Mononuclear cell (primary cell): ENCODE measurements at regions not wholly inside any gene's neighbourhood (a gene's known extent, or its start where the extent isn't known, plus 50 kb on each side); places are given as distances from the start of the nearest gene placed in this dataset.

Source experiments
- H3K27me3 ChIP-seq: 2 replicates; pipeline ENCODE4 v1.6.0; 2011; ENCODE audit warnings: low read length, control low read depth; ENCODE audit not compliant: insufficient read depth
- H3K4me1 ChIP-seq: 2 replicates; pipeline ENCODE4 v1.5.1; 2011; ENCODE audit warnings: mild to moderate bottlenecking, low read length, control low read depth; ENCODE audit not compliant: insufficient read depth
- H3K4me3 ChIP-seq: 2 replicates; pipeline ENCODE4 v1.5.1; 2011; ENCODE audit warnings: mild to moderate bottlenecking, low read length, moderate library complexity
- H3K9me3 ChIP-seq: 2 replicates; pipeline ENCODE4 v1.5.1; 2011; ENCODE audit warnings: low read depth, mild to moderate bottlenecking, control low read depth, low read length

- H3K4me1 ChIP-seq, result no peaks in the 10 kb centered on the region
- H3K4me3 ChIP-seq, result no peak overlapping the region
- no peaks in the 10 kb centered on the region for H3K27me3 ChIP-seq
- H3K9me3 ChIP-seq, result peaks cover 11% of the 10 kb centered on the region
Measured at GRCh38 chr10:36516281-36516680, 609.1 kb upstream of the ANKRD30A start.

DNA sequence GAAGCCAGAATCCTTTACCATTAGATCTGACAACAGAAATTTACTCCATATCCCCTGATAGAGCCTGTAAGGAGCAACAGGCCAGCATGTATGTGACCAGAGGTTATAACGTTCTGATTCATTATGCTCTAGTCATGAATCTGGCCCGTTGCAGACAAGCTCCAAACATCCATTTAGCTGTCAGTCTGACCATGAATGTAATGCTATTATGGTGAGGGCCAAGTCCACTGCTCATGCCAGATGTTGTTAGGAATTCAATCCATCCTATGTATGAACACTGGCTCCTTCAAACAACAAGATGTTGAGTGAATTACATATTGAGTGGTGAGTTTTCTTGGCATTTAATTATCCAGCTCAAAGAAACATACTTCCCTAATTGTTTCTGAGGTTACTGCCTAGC, 610.1 kb upstream of the ANKRD30A start:
- peaks cover 11% of the 10 kb centered on the region for H3K9me3 ChIP-seq
- H3K4me1 ChIP-seq, result no peaks in the 10 kb centered on the region
- no peaks in the 10 kb centered on the region for H3K27me3 ChIP-seq
- H3K4me3 ChIP-seq, result no peak overlapping the region

- Histone ChIP-seq H3K9me3 (peaks cover 5% of the 10 kb centered on the region), H3K4me1 (no peaks in the 10 kb centered on the region), H3K27me3 (no peaks in the 10 kb centered on the region), H3K4me3 (no peak overlapping the region)
Measured at GRCh38 chr10:36507715-36508114, 617.7 kb upstream of the ANKRD30A start.

GRCh38 chr10:36506697-36507496, 618.5 kb upstream of the ANKRD30A start:
- H3K4me3 ChIP-seq, result no peak overlapping the region
- H3K9me3 ChIP-seq, result no peaks in the 10 kb centered on the region
- H3K4me1 ChIP-seq, result no peaks in the 10 kb centered on the region
- no peaks in the 10 kb centered on the region for H3K27me3 ChIP-seq

DNA sequence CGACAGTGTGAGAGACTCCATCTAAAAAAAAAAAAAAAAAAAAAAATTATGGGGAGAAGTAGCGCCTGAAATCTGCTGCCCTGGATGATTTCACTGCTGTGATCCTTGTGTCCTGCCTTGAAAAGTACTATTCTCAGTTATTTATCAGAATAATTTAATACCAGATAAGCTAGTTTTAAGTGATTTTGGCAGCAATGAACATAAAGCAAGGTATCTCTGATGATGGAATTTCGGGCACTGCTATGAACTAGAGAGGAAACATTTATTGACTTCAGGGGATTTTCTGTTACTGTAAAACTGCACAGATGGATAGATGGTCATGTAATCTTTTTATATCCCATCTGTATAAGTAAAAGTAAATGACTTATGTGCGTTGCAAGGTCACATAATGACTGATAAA, 619.1 kb upstream of the ANKRD30A start:
- H3K27me3 ChIP-seq, result no peaks in the 10 kb centered on the region
- no peaks in the 10 kb centered on the region for H3K4me1 ChIP-seq
- H3K9me3 ChIP-seq, result no peaks in the 10 kb centered on the region
- no peak overlapping the region for H3K4me3 ChIP-seq

- no peaks in the 10 kb centered on the region for H3K4me1 ChIP-seq
- no peaks in the 10 kb centered on the region for H3K9me3 ChIP-seq
- H3K4me3 ChIP-seq, result no peak overlapping the region
- H3K27me3 ChIP-seq, result no peaks in the 10 kb centered on the region
Measured at GRCh38 chr10:36504758-36505157, 620.6 kb upstream of the ANKRD30A start.

DNA sequence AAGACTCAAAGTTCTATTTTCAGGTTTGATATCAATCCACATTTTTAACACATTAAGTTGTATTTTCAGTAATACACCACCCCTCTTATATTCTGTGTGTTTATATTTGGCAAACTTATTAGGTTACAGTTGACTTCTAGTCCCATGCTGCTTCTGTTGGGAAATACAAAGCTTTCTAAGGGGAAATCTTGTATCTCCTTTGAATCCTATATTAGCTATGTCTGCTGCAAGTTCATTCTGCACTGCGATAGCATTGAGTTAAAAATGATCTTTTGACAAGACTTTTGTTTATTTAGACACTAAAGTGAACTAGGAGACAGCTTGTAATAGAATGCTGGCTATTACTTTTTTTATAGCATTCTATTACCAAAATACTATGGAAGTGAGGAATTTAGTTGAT, 625.1 kb upstream of the ANKRD30A start:
- no peaks in the 10 kb centered on the region for H3K9me3 ChIP-seq
- no peaks in the 10 kb centered on the region for H3K27me3 ChIP-seq
- H3K4me1 ChIP-seq, result no peaks in the 10 kb centered on the region
- H3K4me3 ChIP-seq, result no peak overlapping the region

DNA sequence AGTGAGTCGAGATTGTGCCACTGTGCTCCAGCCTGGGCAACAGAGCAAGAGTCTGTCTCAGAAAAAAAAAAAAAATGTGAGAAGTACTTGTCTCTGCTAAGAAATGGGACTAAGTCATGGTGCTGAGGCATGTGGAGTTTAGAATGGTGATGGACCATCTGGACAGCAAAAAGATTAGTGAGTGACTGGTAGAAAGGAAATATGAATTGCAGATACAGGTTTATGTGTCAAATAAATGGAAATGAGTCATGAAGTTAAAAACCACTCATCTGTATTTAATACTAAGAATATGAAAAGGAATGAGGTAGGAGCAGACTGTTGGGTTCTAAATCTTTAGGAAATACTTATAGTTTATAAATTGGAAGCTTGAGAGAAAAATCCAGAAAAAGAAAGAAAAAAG, 625.7 kb upstream of the ANKRD30A start:
- Histone ChIP-seq H3K9me3 (no peaks in the 10 kb centered on the region), H3K27me3 (no peaks in the 10 kb centered on the region), H3K4me3 (no peak overlapping the region), H3K4me1 (no peaks in the 10 kb centered on the region)

DNA sequence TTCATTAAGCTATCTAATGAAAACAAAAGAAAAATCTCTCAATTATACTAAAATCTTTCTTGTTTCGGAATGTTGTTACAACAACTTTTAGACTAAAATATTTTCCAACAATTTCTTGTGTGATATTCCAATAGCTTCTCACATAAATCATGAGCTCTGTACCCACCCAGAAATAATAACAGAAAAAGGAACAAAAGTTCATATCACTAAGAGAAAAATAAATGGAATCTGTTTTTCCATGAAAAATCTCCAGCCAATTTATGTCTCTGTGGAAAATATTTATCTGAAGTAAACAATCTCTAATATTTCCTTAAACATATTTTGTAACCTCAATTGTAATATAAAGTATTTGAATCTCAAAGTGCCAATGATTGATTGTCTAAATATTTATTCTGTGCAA, 628.6 kb upstream of the ANKRD30A start:
- Histone ChIP-seq H3K27me3 (no peaks in the 10 kb centered on the region), H3K4me3 (no peak overlapping the region), H3K4me1 (no peaks in the 10 kb centered on the region), H3K9me3 (no peaks in the 10 kb centered on the region)

DNA sequence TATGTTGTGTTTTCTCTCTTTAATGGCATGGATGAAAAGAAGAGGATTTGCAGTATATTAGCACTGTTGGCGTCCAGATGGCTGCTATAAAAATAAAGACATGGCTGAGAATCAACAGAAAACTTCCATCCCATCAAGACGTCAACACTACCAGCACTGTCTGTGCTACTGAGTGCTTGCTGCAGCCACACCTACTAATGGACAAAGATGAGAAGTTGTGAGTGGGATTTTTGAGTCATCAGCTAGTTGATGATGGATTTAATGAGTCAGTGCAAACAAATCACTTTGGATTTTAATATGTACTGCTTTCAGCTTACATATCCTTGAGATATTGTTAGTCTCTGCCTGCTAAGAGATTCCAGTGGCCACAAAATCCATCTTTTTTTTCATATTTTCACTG, 631.0 kb upstream of the ANKRD30A start:
- Histone ChIP-seq H3K4me1 (no peaks in the 10 kb centered on the region), H3K27me3 (no peaks in the 10 kb centered on the region), H3K4me3 (no peak overlapping the region), H3K9me3 (no peaks in the 10 kb centered on the region)

- Histone ChIP-seq H3K4me1 (no peaks in the 10 kb centered on the region), H3K4me3 (no peak overlapping the region), H3K9me3 (no peaks in the 10 kb centered on the region), H3K27me3 (no peaks in the 10 kb centered on the region)
Measured at GRCh38 chr10:36493516-36493880, 631.9 kb upstream of the ANKRD30A start.

DNA sequence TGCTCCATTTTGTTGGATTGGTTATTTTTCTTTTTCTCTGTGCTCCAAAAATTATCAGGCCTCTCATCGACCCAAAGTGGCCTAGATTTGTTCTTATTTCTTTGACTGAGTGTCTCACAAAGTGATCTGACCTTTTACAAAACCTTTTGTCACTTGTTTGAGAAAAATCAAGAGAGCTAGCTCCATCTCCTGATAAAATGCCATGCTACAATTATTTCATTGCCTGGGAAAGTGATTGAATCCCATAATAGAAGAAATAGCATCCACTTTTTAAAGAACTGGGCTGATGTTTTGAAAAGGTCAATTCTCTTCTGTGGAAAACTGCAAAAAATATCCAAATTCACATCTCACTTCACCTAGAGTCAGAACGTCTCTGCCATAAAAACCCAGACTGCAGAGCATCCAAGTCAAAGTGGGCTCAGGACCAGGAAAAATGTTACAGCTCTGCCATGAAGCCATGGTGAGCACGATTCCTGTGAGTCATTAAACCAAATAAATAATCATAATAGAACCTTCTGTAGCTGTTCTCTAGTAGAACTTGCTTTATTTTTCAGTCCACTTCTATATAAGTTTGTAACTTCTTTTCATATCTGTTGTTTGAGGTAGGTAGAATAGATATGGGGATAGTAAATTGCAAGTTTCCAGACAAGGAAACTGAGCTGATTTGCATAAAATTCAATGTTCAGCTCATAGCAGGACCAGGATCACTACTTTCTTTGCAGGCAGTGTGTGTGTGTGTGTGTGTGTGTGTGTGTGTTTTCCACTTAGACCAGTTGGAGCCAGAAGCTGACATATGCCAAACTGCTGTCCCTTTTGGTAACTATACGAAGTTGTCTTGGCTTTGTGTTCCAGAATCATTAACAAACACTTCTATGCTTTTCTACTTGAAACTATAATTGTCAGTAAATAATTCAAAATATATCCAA, 632.5 kb upstream of the ANKRD30A start:
- H3K4me3 ChIP-seq, result no peak overlapping the region
- no peaks in the 10 kb centered on the region for H3K27me3 ChIP-seq
- no peaks in the 10 kb centered on the region for H3K9me3 ChIP-seq
- H3K4me1 ChIP-seq, result no peaks in the 10 kb centered on the region

DNA sequence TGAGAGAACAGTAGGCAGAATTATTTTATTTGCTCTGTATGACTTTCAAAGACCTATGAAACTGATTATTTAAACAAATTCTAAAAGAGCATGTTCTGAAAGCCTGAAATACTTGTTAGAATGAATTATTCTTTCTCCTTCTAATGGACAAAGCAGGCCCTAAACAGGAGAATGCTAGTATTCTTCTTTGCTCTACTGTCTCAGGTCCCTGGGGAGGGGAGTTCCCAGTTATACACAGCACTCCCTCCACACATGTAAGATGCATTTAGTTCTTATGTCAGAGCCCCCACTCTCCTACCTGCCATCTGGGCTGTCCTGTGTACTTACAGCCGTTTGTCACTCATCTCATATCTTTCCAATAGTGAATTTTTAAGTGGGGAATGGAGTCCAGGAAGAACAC, 633.5 kb upstream of the ANKRD30A start:
- no peaks in the 10 kb centered on the region for H3K27me3 ChIP-seq
- no peak overlapping the region for H3K4me3 ChIP-seq
- no peaks in the 10 kb centered on the region for H3K9me3 ChIP-seq
- no peaks in the 10 kb centered on the region for H3K4me1 ChIP-seq

- no peaks in the 10 kb centered on the region for H3K9me3 ChIP-seq
Measured at GRCh38 chr10:36489611-36490228, 635.7 kb upstream of the ANKRD30A start.

GRCh38 chr10:36489181-36489580, 636.2 kb upstream of the ANKRD30A start:
- no peaks in the 10 kb centered on the region for H3K9me3 ChIP-seq
- no peaks in the 10 kb centered on the region for H3K27me3 ChIP-seq
- no peak overlapping the region for H3K4me3 ChIP-seq
- H3K4me1 ChIP-seq, result no peaks in the 10 kb centered on the region

More at GRCh38 chr10:36489611-36490228, 635.7 kb upstream of the ANKRD30A start:
- H3K27me3 ChIP-seq, result no peaks in the 10 kb centered on the region
- H3K4me1 ChIP-seq, result no peaks in the 10 kb centered on the region
- no peak overlapping the region for H3K4me3 ChIP-seq
